ENCODE measurements at regions not wholly inside any gene's neighbourhood (a gene's known extent, or its start where the extent isn't known, plus 50 kb on each side); places are given as distances from the start of the nearest gene placed in this dataset.

DNA sequence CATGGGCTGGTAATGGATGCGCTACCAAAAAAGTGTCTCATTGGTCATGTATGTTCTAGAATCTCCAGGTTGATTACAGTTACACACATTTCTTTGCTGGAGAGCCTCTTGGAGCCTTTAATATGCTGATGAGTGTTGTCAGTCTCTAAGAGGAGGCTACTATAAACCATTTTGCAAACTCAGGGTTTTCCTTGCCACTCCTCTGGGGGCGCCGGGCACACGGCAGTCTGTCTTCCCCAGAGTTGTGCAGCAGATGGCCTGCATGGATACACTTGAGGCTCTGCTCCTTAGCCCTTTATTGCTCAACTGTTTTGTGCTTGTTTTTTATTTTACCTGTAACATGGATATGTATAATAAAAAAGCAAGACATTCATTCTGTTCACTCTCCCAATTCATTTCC, 196.5 kb downstream of the ACTR3B start:
- TF ChIP-seq ZNF274 (IDR thresholded peaks at IDR 0.05; ENCODE audit: low read depth, low read length) = no peak
- no peak for TF ChIP-seq SUZ12 (IDR thresholded peaks at IDR 0.05; ENCODE audit: extremely low read depth, insufficient read depth, insufficient read length)

Data from NT2/D1 (cell line).